ENCODE measurements at regions not wholly inside any gene's neighbourhood (a gene's known extent, or its start where the extent isn't known, plus 50 kb on each side); places are given as distances from the start of the nearest gene placed in this dataset.

DNA sequence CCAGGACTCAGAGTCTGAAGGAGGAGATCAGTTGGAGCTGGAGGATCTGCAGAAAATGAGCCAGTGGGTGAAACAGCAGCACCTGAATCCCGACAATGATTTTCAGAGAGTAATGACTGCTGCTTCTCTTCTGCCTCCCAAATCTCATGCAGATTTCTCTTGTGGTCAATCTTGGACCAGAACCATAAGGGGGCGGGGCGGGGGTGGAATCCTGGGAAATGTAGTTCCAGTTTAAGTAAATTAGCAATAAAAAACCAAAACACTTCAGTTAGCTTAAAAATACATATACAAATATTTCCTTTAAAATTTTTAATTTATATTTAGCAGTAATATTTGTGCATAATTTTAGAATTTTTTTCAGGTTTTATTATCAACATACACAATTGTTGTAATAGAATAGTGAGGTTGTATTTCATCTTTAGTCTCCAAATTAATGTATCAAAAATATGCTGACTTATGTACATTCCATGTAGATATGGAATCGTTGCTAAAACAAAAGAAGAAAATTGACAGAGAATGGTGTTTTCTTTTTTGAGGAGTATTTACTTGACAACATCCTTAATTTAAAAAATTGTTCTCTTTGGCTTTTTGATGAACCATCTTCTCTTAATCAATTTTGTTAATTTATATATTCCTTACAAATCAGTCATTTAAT lies 223.5 kb upstream of the SYT10 start:
- TF ChIP-seq EP300 (IDR thresholded peaks at IDR 0.05; ENCODE audit: borderline replicate concordance in 1 of 2, low read depth in 1 of 2, low read length in 1 of 2), result no peak
- no peak for TF ChIP-seq CTCF (IDR thresholded peaks at IDR 0.05)
- TF ChIP-seq TEAD4 (IDR thresholded peaks at IDR 0.05; ENCODE audit: borderline replicate concordance, insufficient read depth), result no peak
- TF ChIP-seq SIN3A (IDR thresholded peaks at IDR 0.05; ENCODE audit: borderline replicate concordance, low read depth, low read length), result no peak
- no peak for TF ChIP-seq RFX5 (IDR thresholded peaks at IDR 0.05; ENCODE audit: low read length)
- TF ChIP-seq CHD2 (IDR thresholded peaks at IDR 0.05; ENCODE audit: low read length, partially characterized antibody), result no peak
- TF ChIP-seq NRF1 (IDR thresholded peaks at IDR 0.05; ENCODE audit: low read depth, low read length), result no peak
- TF ChIP-seq TAF1 (IDR thresholded peaks at IDR 0.05; ENCODE audit: borderline replicate concordance, low read depth, low read length), result no peak
- TF ChIP-seq POLR2AphosphoS5 (IDR thresholded peaks at IDR 0.05; ENCODE audit: low read depth, low read length), result no peak
- no peak for TF ChIP-seq RAD21 (IDR thresholded peaks at IDR 0.05; ENCODE audit: low read length)
- TF ChIP-seq GATA2 (CRISPR knock-in tag; IDR thresholded peaks at IDR 0.05), result no peak
- TF ChIP-seq EZH2phosphoT487 (IDR thresholded peaks at IDR 0.05; ENCODE audit: borderline replicate concordance, low read depth), result no peak
